HG02852 (cell line): ENCODE measurements at regions not wholly inside any gene's neighbourhood (a gene's known extent, or its start where the extent isn't known, plus 50 kb on each side); places are given as distances from the start of the nearest gene placed in this dataset.
"Not testable (repeated sequence)": the region's sequence is repeated elsewhere in the genome, so short reads cannot be mapped to it uniquely, and the experiment has no call there.

ENCODE experiments used
- ATAC-seq: cut with Tn5 transposase; IDR thresholded peaks from one replicate; pipeline ENCODE4 v1.9.1; 2021; ENCODE audit warnings: mild to moderate bottlenecking, moderate library complexity; ENCODE audit not compliant: unreplicated experiment

DNA sequence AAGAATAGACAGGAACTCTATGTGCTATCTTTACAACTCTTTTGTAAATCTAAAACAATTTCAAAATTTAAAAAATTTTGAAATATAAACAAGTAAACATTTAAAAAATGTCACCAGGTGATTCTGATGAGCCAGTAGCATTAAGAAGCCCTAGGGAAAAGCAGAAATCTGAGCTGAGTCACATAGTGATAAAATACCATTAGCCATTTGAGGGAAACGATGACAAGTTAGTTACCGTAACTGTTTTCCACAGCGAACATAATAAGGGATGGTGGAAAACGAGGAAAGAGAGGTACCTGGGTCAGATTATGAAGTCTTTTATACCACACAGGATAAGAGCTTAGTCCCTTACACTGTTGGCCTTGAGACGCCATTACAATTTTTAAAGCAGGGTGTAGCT is 55.5 kb downstream of the PRR15 start:
- no peak for ATAC-seq

DNA sequence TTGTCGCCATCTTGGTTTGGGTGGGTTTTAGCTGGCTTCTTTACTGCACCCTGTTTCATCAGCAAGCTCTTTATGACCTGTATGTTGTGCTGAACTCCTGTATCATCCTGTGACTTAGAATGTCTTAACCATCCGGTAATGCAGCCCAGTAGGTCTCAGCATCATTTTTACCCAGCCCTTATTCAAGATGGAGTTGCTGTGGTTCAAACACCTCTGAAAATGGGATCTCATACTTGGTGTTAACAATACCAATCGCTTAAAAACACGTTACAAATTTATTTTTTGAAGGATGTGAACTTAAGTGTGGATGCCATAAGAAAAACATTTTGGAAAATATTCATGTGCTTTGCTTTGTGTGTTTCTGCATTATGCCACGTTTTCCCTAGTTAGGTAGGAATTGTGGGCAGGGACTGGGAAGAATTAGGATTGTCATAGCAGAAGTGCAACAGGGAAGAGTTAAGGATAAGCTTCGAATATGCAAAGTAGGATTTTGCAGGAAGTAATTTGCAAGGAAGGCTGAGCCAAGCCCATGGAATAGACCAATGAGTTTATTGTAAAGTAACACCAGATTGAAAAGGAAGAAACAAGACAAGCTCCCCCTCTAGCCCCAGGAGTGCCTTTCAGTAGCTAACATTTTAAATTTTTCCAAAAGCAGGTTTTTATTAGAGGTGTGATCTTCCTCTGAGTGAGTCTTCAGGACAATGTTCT is 56.4 kb downstream of the PRR15 start:
- no peak for ATAC-seq

- no peak for ATAC-seq
Measured at GRCh38 chr7:29620556-29620930, 56.9 kb downstream of the PRR15 start.

DNA sequence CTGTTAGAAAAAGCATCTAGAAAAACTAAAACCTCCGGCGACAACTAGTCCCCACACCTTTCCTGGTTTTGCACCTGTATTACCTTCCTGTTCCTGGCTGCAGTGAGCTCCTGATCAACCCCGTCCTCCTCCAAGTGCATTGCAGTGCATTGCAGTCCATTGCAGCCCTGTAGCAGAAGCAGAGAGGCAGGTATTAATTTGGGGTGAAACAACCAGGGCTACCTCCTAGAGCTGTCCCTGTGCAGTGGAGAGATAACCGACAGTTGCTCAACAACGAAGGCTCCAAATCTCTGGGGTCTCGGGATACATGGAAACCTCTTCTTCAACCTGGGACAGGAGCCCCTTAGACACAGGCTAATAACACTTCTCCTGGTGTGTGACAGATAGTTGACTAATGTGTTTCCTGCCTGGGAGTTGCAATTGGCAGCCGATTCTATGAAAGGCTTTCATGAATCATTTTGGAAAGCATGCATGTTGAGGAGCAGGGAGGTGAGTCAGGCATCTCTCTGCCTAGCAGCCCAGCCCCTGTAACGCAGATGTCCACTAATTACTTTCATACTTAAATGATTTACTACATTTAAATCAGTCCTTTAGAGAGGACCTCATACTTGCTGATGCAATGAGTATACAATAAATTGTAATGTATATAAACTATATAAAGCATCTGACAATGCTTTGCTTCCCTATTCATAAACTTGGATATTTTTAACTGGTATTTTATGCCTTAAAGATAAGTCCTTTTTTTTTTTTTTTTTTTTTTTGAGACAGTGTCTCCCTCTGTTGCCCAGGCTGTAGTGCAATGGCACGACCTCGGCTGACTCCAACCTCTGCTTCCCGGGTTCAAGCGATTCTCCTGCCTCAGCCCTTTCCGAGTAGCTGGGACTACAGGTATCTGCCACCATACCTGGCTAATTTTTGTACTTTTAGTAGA is 59.0 kb downstream of the PRR15 start:
- ATAC-seq = no peak

DNA sequence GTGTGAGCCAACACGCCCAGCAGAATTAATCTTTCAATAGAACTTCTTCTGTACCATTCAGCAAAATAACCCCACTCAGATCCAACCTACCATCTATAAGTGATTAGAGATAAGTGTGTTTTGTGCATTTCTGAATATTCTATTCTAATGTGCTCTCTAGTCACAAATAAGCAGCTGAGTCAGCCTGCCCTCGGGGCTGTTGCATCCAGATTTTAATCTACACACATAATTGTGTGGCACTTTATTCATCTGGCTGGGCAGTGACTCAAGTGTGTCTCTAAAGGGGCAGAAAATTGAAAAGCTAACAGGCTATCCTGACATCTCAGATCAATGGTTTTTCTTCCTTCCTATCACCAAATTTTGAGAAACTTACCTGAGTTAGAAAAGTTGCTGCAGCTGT is 60.3 kb downstream of the PRR15 start:
- no peak for ATAC-seq

- no peak for ATAC-seq
Measured at GRCh38 chr7:29626730-29627129, 63.1 kb downstream of the PRR15 start.

GRCh38 chr7:29627631-29628030 is 64.0 kb downstream of the PRR15 start:
- ATAC-seq = no peak

DNA sequence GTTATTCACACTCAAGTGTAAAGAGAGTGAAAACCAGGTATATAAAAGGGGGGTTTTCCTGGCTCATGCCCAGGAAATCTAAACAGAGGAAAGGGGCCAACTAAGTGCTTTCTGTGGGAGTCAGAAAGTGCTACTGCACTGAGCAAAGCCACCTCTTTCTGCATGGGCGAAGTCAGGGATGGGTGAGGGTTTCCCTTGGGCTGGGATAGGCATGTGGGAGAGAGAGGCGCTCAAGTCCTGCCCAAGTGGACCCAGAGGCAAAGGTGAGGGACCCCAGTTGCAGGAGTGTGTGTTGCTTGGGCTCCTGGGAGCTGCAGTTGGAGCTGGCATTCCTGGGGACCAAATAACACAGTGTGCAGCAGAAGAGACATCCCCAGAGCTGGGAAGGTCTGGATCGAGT is 65.9 kb downstream of the PRR15 start:
- no peak for ATAC-seq

DNA sequence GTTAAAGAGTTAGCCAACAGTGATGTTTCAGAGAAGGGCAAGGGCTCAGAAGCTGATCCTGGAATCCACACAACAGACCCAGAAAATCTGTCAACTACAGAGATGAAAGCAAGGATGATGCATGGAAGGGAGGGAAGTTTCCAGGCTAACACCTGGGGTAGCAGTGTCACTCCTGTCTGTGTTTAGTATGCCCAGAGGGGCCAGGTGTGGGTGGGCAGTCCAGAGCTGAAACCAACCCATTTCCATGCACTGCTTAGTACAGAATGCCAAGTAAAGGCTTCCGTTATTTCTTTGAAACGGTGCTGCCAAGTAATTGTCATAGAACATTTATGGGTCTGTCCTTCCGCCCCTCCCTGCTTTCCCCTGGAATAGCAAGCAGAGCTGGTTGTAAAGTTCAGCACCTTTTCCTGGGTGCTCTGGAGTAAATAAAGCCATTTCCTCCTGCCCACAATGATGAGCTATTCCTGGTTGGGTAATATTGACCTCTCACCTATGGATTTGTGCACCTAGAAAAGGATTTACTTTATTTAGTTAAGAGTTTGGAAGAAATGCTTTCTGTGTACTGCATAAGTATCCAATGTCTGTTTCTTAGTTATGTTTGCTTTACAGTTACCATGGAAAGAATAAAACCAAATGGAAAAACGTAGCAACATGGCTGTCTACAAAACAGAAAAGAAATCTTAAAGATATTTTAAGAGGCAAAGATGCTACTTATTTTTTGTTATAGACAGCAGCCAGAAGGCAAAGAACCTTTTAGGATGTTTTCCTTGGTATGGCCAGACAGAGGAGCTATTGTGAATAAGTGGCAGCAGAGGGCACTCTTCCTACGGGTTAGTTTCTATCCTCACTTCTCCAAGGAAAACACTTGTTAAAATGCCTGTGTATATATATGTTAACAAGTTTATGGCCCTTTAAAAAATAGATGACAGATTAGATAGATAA is 71.7 kb downstream of the PRR15 start:
- ATAC-seq = not testable (repeated sequence)

GRCh38 chr7:29636009-29636351 is 72.3 kb downstream of the PRR15 start:
- no peak for ATAC-seq

DNA sequence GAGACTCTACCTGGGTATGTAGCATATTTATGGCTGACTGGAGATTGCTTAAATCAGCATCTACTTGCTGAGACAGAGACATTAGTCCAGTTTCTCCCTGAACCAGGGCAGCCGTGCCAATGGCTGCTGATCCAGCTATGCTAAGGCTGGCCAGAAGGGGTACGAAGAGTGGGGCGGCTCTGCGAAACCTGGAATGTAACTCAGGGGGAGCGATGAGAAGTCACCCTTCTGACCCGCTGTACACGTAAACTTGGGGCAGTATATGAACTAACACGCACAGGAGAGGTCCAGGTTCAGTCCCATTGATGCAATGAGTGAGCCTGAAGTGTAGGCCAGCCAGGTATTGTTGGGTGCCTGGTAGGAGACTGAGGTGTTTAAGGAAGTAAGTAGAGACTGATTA is 73.7 kb downstream of the PRR15 start:
- ATAC-seq = no peak

- ATAC-seq = not testable (repeated sequence)
Measured at GRCh38 chr7:29638841-29639240, 75.2 kb downstream of the PRR15 start.

GRCh38 chr7:29639386-29639785 is 75.8 kb downstream of the PRR15 start:
- ATAC-seq = no peak

- no peak for ATAC-seq
Measured at GRCh38 chr7:29639886-29640595, 76.4 kb downstream of the PRR15 start.

- ATAC-seq = no peak
Measured at GRCh38 chr7:29641651-29642050, 78.0 kb downstream of the PRR15 start.

DNA sequence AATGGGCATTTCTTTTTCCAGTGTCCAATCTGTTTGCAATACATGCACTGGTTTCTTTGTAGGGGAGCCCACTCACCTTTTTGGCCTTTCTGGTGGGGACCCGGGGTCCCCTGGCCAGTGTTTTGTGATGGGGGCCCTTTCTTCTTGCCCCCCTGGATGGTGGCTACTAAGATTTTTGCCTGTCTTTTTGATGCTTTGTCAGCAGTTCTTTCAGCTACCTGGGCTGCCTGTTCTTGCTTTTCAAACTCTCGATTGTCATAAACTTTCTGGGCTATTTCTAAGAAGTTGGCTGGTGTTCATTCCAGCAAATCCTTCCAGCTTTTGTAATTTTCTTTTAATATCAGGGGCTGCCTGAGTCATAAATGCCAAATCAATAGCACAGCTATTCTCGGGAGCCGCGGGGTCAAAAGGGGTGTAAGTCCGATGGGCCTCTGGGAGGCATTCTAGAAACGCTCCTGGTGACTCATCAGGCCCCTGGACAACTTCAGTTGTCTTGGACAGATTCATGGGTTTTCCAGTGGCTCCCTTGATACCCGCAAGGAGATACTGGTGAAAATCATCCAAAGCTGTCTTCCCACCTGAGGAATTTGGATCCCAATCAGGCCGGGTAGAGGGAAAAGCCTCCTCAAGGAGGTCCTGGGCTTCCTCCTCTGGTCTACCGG is 79.0 kb downstream of the PRR15 start:
- no peak for ATAC-seq

- ATAC-seq = not testable (repeated sequence)
Measured at GRCh38 chr7:29646116-29646515, 82.5 kb downstream of the PRR15 start.

GRCh38 chr7:29647020-29647654 is 83.5 kb downstream of the PRR15 start:
- ATAC-seq = no peak

GRCh38 chr7:29647691-29648210 is 84.1 kb downstream of the PRR15 start:
- not testable (repeated sequence) for ATAC-seq
